ENCODE measurements at regions not wholly inside any gene's neighbourhood (a gene's known extent, or its start where the extent isn't known, plus 50 kb on each side); places are given as distances from the start of the nearest gene placed in this dataset.

GRCh38 chrY:15600565-15600964 is 1076.2 kb downstream of the NLGN4Y start:
- DNase-seq (ENCODE audit: low spot score), result no peak
- Histone ChIP-seq H4K91ac (ENCODE audit: low read depth, low read length, poor library complexity) (no peak overlapping the region), H3K27ac (replicated peaks; ENCODE audit: low read length) (no peak overlapping the region), H3K14ac (ENCODE audit: low read length) (no peak overlapping the region), H3K4me1 (ENCODE audit: control insufficient read depth in 2 of 2, insufficient read depth in 1 of 2, low read depth in 1 of 2, low read length in 2 of 2) (no peaks in the 10 kb centered on the region), H2BK5ac (ENCODE audit: low read length) (no peak overlapping the region), H3K79me1 (ENCODE audit: low read depth, low read length) (no peaks in the 10 kb centered on the region), H2BK120ac (ENCODE audit: low read depth, low read length) (no peak overlapping the region), H2BK12ac (ENCODE audit: low read length) (no peak overlapping the region), H3K18ac (ENCODE audit: low read length) (no peak overlapping the region), H3K4me2 (ENCODE audit: insufficient read depth, low read length, poor library complexity, severe bottlenecking) (no peak overlapping the region), H3K4ac (ENCODE audit: low read length) (no peak overlapping the region), H3K4me3 (ENCODE audit: low read length in 2 of 2) (no peak overlapping the region), H3K9ac (ENCODE audit: low read depth, low read length, poor library complexity) (no peak overlapping the region), H2BK15ac (ENCODE audit: low read length) (no peak overlapping the region), H3K36me3 (replicated peaks in 1 of 2; ENCODE audit: control insufficient read depth in 2 of 2, insufficient read depth in 2 of 2, low read length in 2 of 2) (no peaks in the 10 kb centered on the region), H2AK5ac (ENCODE audit: low read depth, low read length) (no peak overlapping the region), H3K9me3 (replicated peaks in 1 of 2; ENCODE audit: control insufficient read depth in 2 of 2, insufficient read depth in 1 of 2, low read depth in 1 of 2, low read length in 2 of 2) (no peaks in the 10 kb centered on the region), H3K27me3 (ENCODE audit: control insufficient read depth in 3 of 3, insufficient read depth in 3 of 3, low read depth in 1 of 3, low read length in 3 of 3) (no peaks in the 10 kb centered on the region), H3K23ac (ENCODE audit: low read depth, low read length, poor library complexity) (no peak overlapping the region), H4K8ac (ENCODE audit: low read depth, low read length) (no peak overlapping the region), H2AFZ (ENCODE audit: low read length) (no peak overlapping the region)
- WGBS, 2 donors (ENCODE audit: extremely low coverage in 2 of 2, insufficient read length in 2 of 2, insufficient replicate concordance in 1 of 2), result no CpG with 5 or more reads among the region's 3 CpGs

- no peak overlapping the region for H3K18ac ChIP-seq (ENCODE audit: low read length)
- no peaks in the 10 kb centered on the region for H3K36me3 ChIP-seq (replicated peaks in 1 of 2; ENCODE audit: control insufficient read depth in 2 of 2, insufficient read depth in 2 of 2, low read length in 2 of 2)
- H3K27ac ChIP-seq (replicated peaks; ENCODE audit: low read length), result no peak overlapping the region
- H4K91ac ChIP-seq (ENCODE audit: low read depth, low read length, poor library complexity), result no peak overlapping the region
- no peaks in the 10 kb centered on the region for H3K27me3 ChIP-seq (ENCODE audit: control insufficient read depth in 3 of 3, insufficient read depth in 3 of 3, low read depth in 1 of 3, low read length in 3 of 3)
- no peak overlapping the region for H2BK12ac ChIP-seq (ENCODE audit: low read length)
- no peaks in the 10 kb centered on the region for H3K4me1 ChIP-seq (ENCODE audit: control insufficient read depth in 2 of 2, insufficient read depth in 1 of 2, low read depth in 1 of 2, low read length in 2 of 2)
- no peak for DNase-seq (ENCODE audit: low spot score)
- H3K9me3 ChIP-seq (replicated peaks in 1 of 2; ENCODE audit: control insufficient read depth in 2 of 2, insufficient read depth in 1 of 2, low read depth in 1 of 2, low read length in 2 of 2), result no peaks in the 10 kb centered on the region
- H3K4ac ChIP-seq (ENCODE audit: low read length), result no peak overlapping the region
- no peak overlapping the region for H2BK120ac ChIP-seq (ENCODE audit: low read depth, low read length)
- no peak overlapping the region for H2BK5ac ChIP-seq (ENCODE audit: low read length)
- H2AFZ ChIP-seq (ENCODE audit: low read length), result no peak overlapping the region
- no peaks in the 10 kb centered on the region for H3K79me1 ChIP-seq (ENCODE audit: low read depth, low read length)
- no peak overlapping the region for H2AK5ac ChIP-seq (ENCODE audit: low read depth, low read length)
- no peak overlapping the region for H3K9ac ChIP-seq (ENCODE audit: low read depth, low read length, poor library complexity)
- no peak overlapping the region for H3K4me2 ChIP-seq (ENCODE audit: insufficient read depth, low read length, poor library complexity, severe bottlenecking)
- no peak overlapping the region for H3K14ac ChIP-seq (ENCODE audit: low read length)
- no peak overlapping the region for H2BK15ac ChIP-seq (ENCODE audit: low read length)
- no peak overlapping the region for H4K8ac ChIP-seq (ENCODE audit: low read depth, low read length)
- H3K23ac ChIP-seq (ENCODE audit: low read depth, low read length, poor library complexity), result no peak overlapping the region
- H3K4me3 ChIP-seq (ENCODE audit: low read length in 2 of 2), result no peak overlapping the region
Observed at GRCh38 chrY:15624370-15624769, 1100.0 kb downstream of the NLGN4Y start.

- WGBS, 2 donors (ENCODE audit: extremely low coverage in 2 of 2, insufficient read length in 2 of 2, insufficient replicate concordance in 1 of 2), result no CpG with 5 or more reads among the region's 2 CpGs
- no peaks in the 10 kb centered on the region for H3K9me3 ChIP-seq (replicated peaks in 1 of 2; ENCODE audit: control insufficient read depth in 2 of 2, insufficient read depth in 1 of 2, low read depth in 1 of 2, low read length in 2 of 2)
- H3K27ac ChIP-seq (replicated peaks; ENCODE audit: low read length), result no peak overlapping the region
- H2BK15ac ChIP-seq (ENCODE audit: low read length), result no peak overlapping the region
- no peak overlapping the region for H3K4me2 ChIP-seq (ENCODE audit: insufficient read depth, low read length, poor library complexity, severe bottlenecking)
- no peak overlapping the region for H3K14ac ChIP-seq (ENCODE audit: low read length)
- no peaks in the 10 kb centered on the region for H3K36me3 ChIP-seq (replicated peaks in 1 of 2; ENCODE audit: control insufficient read depth in 2 of 2, insufficient read depth in 2 of 2, low read length in 2 of 2)
- H2BK12ac ChIP-seq (ENCODE audit: low read length), result no peak overlapping the region
- H4K91ac ChIP-seq (ENCODE audit: low read depth, low read length, poor library complexity), result no peak overlapping the region
- DNase-seq (ENCODE audit: low spot score), result no peak
- H4K8ac ChIP-seq (ENCODE audit: low read depth, low read length), result no peak overlapping the region
- no peak overlapping the region for H2BK5ac ChIP-seq (ENCODE audit: low read length)
- no peak overlapping the region for H2BK120ac ChIP-seq (ENCODE audit: low read depth, low read length)
- H3K79me1 ChIP-seq (ENCODE audit: low read depth, low read length), result no peaks in the 10 kb centered on the region
- H3K9ac ChIP-seq (ENCODE audit: low read depth, low read length, poor library complexity), result no peak overlapping the region
- no peak overlapping the region for H3K4ac ChIP-seq (ENCODE audit: low read length)
- no peak overlapping the region for H3K18ac ChIP-seq (ENCODE audit: low read length)
- no peak overlapping the region for H3K23ac ChIP-seq (ENCODE audit: low read depth, low read length, poor library complexity)
- no peaks in the 10 kb centered on the region for H3K27me3 ChIP-seq (ENCODE audit: control insufficient read depth in 3 of 3, insufficient read depth in 3 of 3, low read depth in 1 of 3, low read length in 3 of 3)
- H2AK5ac ChIP-seq (ENCODE audit: low read depth, low read length), result no peak overlapping the region
- no peak overlapping the region for H3K4me3 ChIP-seq (ENCODE audit: low read length in 2 of 2)
- H3K4me1 ChIP-seq (ENCODE audit: control insufficient read depth in 2 of 2, insufficient read depth in 1 of 2, low read depth in 1 of 2, low read length in 2 of 2), result no peaks in the 10 kb centered on the region
- no peak overlapping the region for H2AFZ ChIP-seq (ENCODE audit: low read length)
Observed at GRCh38 chrY:15624928-15625327, 1100.6 kb downstream of the NLGN4Y start.

- Histone ChIP-seq H2AFZ (ENCODE audit: low read length) (no peak overlapping the region), H3K18ac (ENCODE audit: low read length) (no peak overlapping the region), H2BK12ac (ENCODE audit: low read length) (no peak overlapping the region), H2BK120ac (ENCODE audit: low read depth, low read length) (no peak overlapping the region), H3K4me3 (ENCODE audit: low read length in 2 of 2) (no peak overlapping the region), H2BK5ac (ENCODE audit: low read length) (no peak overlapping the region), H2BK15ac (ENCODE audit: low read length) (no peak overlapping the region), H3K14ac (ENCODE audit: low read length) (no peak overlapping the region), H3K9ac (ENCODE audit: low read depth, low read length, poor library complexity) (no peak overlapping the region), H3K4me1 (ENCODE audit: control insufficient read depth in 2 of 2, insufficient read depth in 1 of 2, low read depth in 1 of 2, low read length in 2 of 2) (no peaks in the 10 kb centered on the region), H4K91ac (ENCODE audit: low read depth, low read length, poor library complexity) (no peak overlapping the region), H4K8ac (ENCODE audit: low read depth, low read length) (no peak overlapping the region), H3K79me1 (ENCODE audit: low read depth, low read length) (no peaks in the 10 kb centered on the region), H3K23ac (ENCODE audit: low read depth, low read length, poor library complexity) (no peak overlapping the region), H3K4ac (ENCODE audit: low read length) (no peak overlapping the region), H3K27ac (replicated peaks; ENCODE audit: low read length) (no peak overlapping the region), H3K4me2 (ENCODE audit: insufficient read depth, low read length, poor library complexity, severe bottlenecking) (no peak overlapping the region), H3K9me3 (replicated peaks in 1 of 2; ENCODE audit: control insufficient read depth in 2 of 2, insufficient read depth in 1 of 2, low read depth in 1 of 2, low read length in 2 of 2) (no peaks in the 10 kb centered on the region), H3K36me3 (replicated peaks in 1 of 2; ENCODE audit: control insufficient read depth in 2 of 2, insufficient read depth in 2 of 2, low read length in 2 of 2) (no peaks in the 10 kb centered on the region), H3K27me3 (ENCODE audit: control insufficient read depth in 3 of 3, insufficient read depth in 3 of 3, low read depth in 1 of 3, low read length in 3 of 3) (no peaks in the 10 kb centered on the region), H2AK5ac (ENCODE audit: low read depth, low read length) (no peak overlapping the region)
- no peak for DNase-seq (ENCODE audit: low spot score)
Observed at GRCh38 chrY:15648198-15648597, 1123.9 kb downstream of the NLGN4Y start.

Data from neuronal stem cell (in vitro differentiated cells).